Activated T-helper 9 cell treated with anti-CD3 and anti-CD28 coated beads, Interleukin-2, amount 50 U/mL, for 16 hours (primary cell): ENCODE measurements at regions not wholly inside any gene's neighbourhood (a gene's known extent, or its start where the extent isn't known, plus 50 kb on each side); places are given as distances from the start of the nearest gene placed in this dataset.
"Not testable (repeated sequence)": the region's sequence is repeated elsewhere in the genome, so short reads cannot be mapped to it uniquely, and the experiment has no call there.

ENCODE experiments used
- DNase-seq: peaks from one replicate; pipeline ENCODE4 v3.0.0-alpha.2; 2020; ENCODE audit warnings: low read depth

- DNase-seq = not testable (repeated sequence)
Measured at GRCh38 chr5:177857642-177858200, 75.0 kb upstream of the FAM153A start.

- not testable (repeated sequence) for DNase-seq
Measured at GRCh38 chr5:177856474-177856873, 73.8 kb upstream of the FAM153A start.

- DNase-seq = not testable (repeated sequence)
Measured at GRCh38 chr5:177847914-177848313, 65.2 kb upstream of the FAM153A start.

GRCh38 chr5:177846598-177846997, 63.9 kb upstream of the FAM153A start:
- not testable (repeated sequence) for DNase-seq

DNA sequence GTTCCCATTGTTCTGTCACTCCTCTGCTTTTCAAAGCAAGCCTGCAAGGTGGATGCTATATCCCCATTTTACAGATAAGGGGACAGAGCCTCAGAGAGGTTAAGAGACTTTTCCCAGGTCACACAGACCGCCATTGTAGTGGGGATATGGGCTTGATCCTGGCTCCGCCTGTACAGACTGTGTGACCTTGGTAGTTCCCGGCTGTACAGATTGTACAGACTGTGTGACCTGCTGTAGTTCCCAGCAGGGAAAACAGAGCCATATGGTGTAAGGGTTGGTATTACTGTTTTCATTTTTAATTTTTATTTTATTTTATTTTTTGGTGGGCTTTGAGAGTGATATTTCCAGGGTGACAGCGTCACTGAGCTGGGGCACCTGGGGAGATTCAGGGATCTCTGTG, 63.2 kb upstream of the FAM153A start:
- DNase-seq = not testable (repeated sequence)

- not testable (repeated sequence) for DNase-seq
Measured at GRCh38 chr5:177836191-177836590, 53.5 kb upstream of the FAM153A start.
